A549 (cell line): ENCODE measurements at regions not wholly inside any gene's neighbourhood (a gene's known extent, or its start where the extent isn't known, plus 50 kb on each side); places are given as distances from the start of the nearest gene placed in this dataset.

ENCODE experiments used
- ATAC-seq, 2 experiments: fragments of 200-7000 bp in 1 of 2; fragments of >200 bp in 1 of 2; cut with Nextera tagmentation in 1 of 2; cut with Tn5 transposase in 1 of 2; 3 replicates each; pipeline versions ENCODE4 v1.8.0 to v1.9.1; 2018 to 2020; ENCODE audit warnings: mild to moderate bottlenecking in 1 of 2, moderate library complexity in 1 of 2
- CTCF ChIA-PET: fragments of 300-600 bp; sonication (Branson Sonifier 250); formaldehyde crosslinking; extraction: SDS; loops from one replicate; lab custom pipeline; 2021; ENCODE audit warnings: antibody characterized with exemption, inconsistent platforms; lab: Yijun Ruan, JAX
- POLR2A ChIA-PET: fragments of 350-600 bp; formaldehyde crosslinking; extraction: SDS; loops from one replicate; lab custom pipeline; 2021; ENCODE audit warnings: antibody characterized with exemption, inconsistent platforms; lab: Yijun Ruan, JAX
- DNase-seq, 2 experiments: peaks; one replicate each; pipeline versions ENCODE4 v3.0.0 to v3.0.0-alpha.2; 2011 to 2016; ENCODE audit warnings: low read depth in 1 of 2, low spot score in 1 of 2
- FAIRE-seq: peaks from 2 replicates; lab custom pipeline; 2011; peaks lifted over from hg19 to GRCh38; lab: Jason Lieb, UNC
- H3K27ac ChIP-seq, 2 experiments: fragments of >200 bp; sonication (Bioruptor Twin); formaldehyde crosslinking; 3 replicates each; pipeline ENCODE4 v1.5.1; 2016 to 2017
- H3K4me1 ChIP-seq: fragments of >200 bp; sonication (Bioruptor Twin); formaldehyde crosslinking; 3 replicates; pipeline ENCODE4 v1.6.1; 2016
- H3K4me2 ChIP-seq: fragments of >200 bp; sonication (Bioruptor Twin); formaldehyde crosslinking; 3 replicates; pipeline ENCODE4 v1.6.1; 2016
- H3K4me3 ChIP-seq: fragments of >200 bp; sonication (Bioruptor Twin); formaldehyde crosslinking; 3 replicates; pipeline ENCODE4 v1.5.1; 2016
- H3K9me3 ChIP-seq: fragments of >200 bp; sonication (Bioruptor Twin); formaldehyde crosslinking; 3 replicates; pipeline ENCODE4 v1.6.1; 2016
- BHLHE40 ChIP-seq: IDR thresholded peaks from 2 replicates; pipeline ENCODE4 v1.6.1; 2012; ENCODE audit warnings: low read depth, low read length, inconsistent platforms
- CBX8 ChIP-seq: fragments of 200-600 bp; sonication (generic); IDR thresholded peaks from 2 replicates; pipeline ENCODE4 v1.6.1; 2016
- CEBPB ChIP-seq, 2 experiments: fragments of >200 bp in 1 of 2; sonication (Bioruptor Twin) in 1 of 2; formaldehyde crosslinking in 1 of 2; IDR thresholded peaks; 2 replicates each; pipeline ENCODE4 v1.6.1; 2012 to 2016
- CHD4 ChIP-seq: fragments of 200-600 bp; sonication (generic); IDR thresholded peaks from 2 replicates; pipeline ENCODE4 v1.6.1; 2016; ENCODE audit warnings: antibody characterized with exemption, mild to moderate bottlenecking, borderline replicate concordance
- CTCF ChIP-seq: fragments of >200 bp; sonication (Bioruptor Twin); formaldehyde crosslinking; IDR thresholded peaks from 3 replicates; pipeline ENCODE4 v1.5.1; 2016
- EHMT2 ChIP-seq: fragments of 200-600 bp; sonication (generic); IDR thresholded peaks from 2 replicates; pipeline ENCODE4 v1.6.1; 2016; ENCODE audit warnings: antibody characterized with exemption, low read depth, mild to moderate bottlenecking, moderate library complexity
- FOSB ChIP-seq: fragments of 250-450 bp; sonication (Bioruptor Pico); IDR thresholded peaks from 2 replicates; pipeline ENCODE4 v1.5.0; 2020; ENCODE audit warnings: mild to moderate bottlenecking, moderate library complexity
- FOSL2 ChIP-seq, 2 experiments: fragments of 450-650 bp in 1 of 2; fragments of >200 bp in 1 of 2; sonication (Bioruptor Twin) in 1 of 2; formaldehyde crosslinking; IDR thresholded peaks; 2 replicates each; pipeline versions ENCODE4 v1.5.0 to v1.6.1; 2016 to 2020; ENCODE audit warnings: mild to moderate bottlenecking in 1 of 2, moderate library complexity in 1 of 2
- HDAC2 ChIP-seq: fragments of 200-600 bp; sonication (generic); IDR thresholded peaks from 2 replicates; pipeline ENCODE4 v1.6.1; 2016
- HES2 ChIP-seq: fragments of >200 bp; sonication (Bioruptor Twin); formaldehyde crosslinking; IDR thresholded peaks from 2 replicates; pipeline ENCODE4 v1.6.1; 2016
- JUNB ChIP-seq: fragments of >200 bp; sonication (Bioruptor Twin); formaldehyde crosslinking; IDR thresholded peaks from 2 replicates; pipeline ENCODE4 v1.6.1; 2016
- KDM5A ChIP-seq: fragments of 200-600 bp; sonication (generic); IDR thresholded peaks from 2 replicates; pipeline ENCODE4 v1.6.1; 2016; ENCODE audit warnings: antibody characterized with exemption, mild to moderate bottlenecking
- MAFK ChIP-seq: fragments of 450-650 bp; IDR thresholded peaks from 2 replicates; pipeline ENCODE4 v1.6.1; 2014; ENCODE audit not compliant: partially characterized antibody
- REST ChIP-seq: fragments of 200-600 bp; sonication (generic); IDR thresholded peaks from 2 replicates; pipeline ENCODE4 v1.6.1; 2016; ENCODE audit warnings: antibody characterized with exemption, mild to moderate bottlenecking, moderate library complexity
- RNF2 ChIP-seq: fragments of 200-600 bp; sonication (generic); IDR thresholded peaks from 2 replicates; pipeline ENCODE4 v1.6.1; 2016; ENCODE audit warnings: low read depth, mild to moderate bottlenecking, antibody characterized with exemption, moderate library complexity, borderline replicate concordance
- SMC3 ChIP-seq: fragments of >200 bp; sonication (Bioruptor Twin); formaldehyde crosslinking; IDR thresholded peaks from 3 replicates; pipeline ENCODE4 v1.6.1; 2018; ENCODE audit warnings: inconsistent platforms
- SREBF2 ChIP-seq: fragments of 450-650 bp; IDR thresholded peaks from 2 replicates; pipeline ENCODE4 v1.6.1; 2014; ENCODE audit warnings: mild to moderate bottlenecking, moderate library complexity
- TFCP2L1 ChIP-seq: fragments of 250-450 bp; sonication (Bioruptor Pico); IDR thresholded peaks from 2 replicates; pipeline ENCODE4 v1.5.0; 2021; ENCODE audit warnings: mild to moderate bottlenecking
- USF2 ChIP-seq: fragments of 450-650 bp; IDR thresholded peaks from 2 replicates; pipeline ENCODE4 v1.6.1; 2014; ENCODE audit warnings: antibody characterized with exemption
- ZNF302 ChIP-seq: fragments of 250-450 bp; sonication (Bioruptor Pico); IDR thresholded peaks from 2 replicates; pipeline ENCODE4 v1.9.0; 2021; ENCODE audit warnings: inconsistent platforms, mild to moderate bottlenecking, moderate library complexity
- WGBS: methylation state at CpG from one replicate; pipeline ENCODE4 v1.1.6; 2017; ENCODE audit errors: missing lambda C conversion rate; 5-methylcytosine and 5-hydroxymethylcytosine counted together
- TF ChIP-seq, protein P1 (sequence below): fragments of >200 bp; sonication (Bioruptor Twin); formaldehyde crosslinking; IDR thresholded peaks from 3 replicates; pipeline ENCODE4 v1.6.1; 2016

DNA sequence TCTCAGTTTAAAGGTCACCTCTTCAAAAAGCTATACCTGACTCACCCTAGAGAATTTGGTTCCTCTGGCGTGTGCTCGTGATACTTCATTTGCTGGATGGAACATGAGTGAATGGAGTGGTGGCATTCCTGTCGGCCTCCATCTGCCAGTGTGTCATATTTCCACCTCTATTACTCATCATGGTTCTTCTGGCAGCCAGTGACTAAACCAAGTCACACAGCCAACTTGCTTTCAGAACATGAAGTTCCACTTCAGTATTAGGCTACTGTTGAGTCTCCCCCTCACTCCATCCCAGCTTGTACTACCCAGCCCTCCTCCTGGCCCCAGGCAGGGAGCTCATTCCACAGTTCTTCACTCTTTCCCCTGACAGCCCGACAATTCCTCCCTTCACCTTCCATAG lies 169.8 kb downstream of the MREG start:
- H3K4me3 ChIP-seq, result no peak overlapping the region
- H3K27ac ChIP-seq, result peak overlapping the region; percentile 60 to 64; a peak in 5 of 6 replicates
- no peaks in the 10 kb centered on the region for H3K9me3 ChIP-seq
- H3K4me2 ChIP-seq, result peak overlapping the region; percentile 52
- CTCF ChIA-PET, result interaction anchor here (0.9 kb wide), 1 partner anchor 15 kb away, joined by 3 read pairs; no protein-coding TSS in a partner anchor
- peak; percentile 75 to 81 for ATAC-seq
- POLR2A ChIA-PET, result interaction anchor here (0.5 kb wide), 1 partner anchor 9 kb away, joined by 6 read pairs; no protein-coding TSS in a partner anchor
- H3K4me1 ChIP-seq, result peaks cover 14% of the 10 kb centered on the region
- DNase-seq, result peak in 1 of 2 experiments; percentile 37
- WGBS, result 40% methylated on average over 4 of the region's 4 CpGs
- FAIRE-seq, result no peak
- no peak for TF ChIP-seq BHLHE40
- TF ChIP-seq EHMT2, result no peak
- peak; percentile 43 for TF ChIP-seq JUNB
- TF ChIP-seq FOSL2 (IDR thresholded peaks at IDR 0.05), result no peak
- TF ChIP-seq FOSL2 (CRISPR knock-in tag; IDR thresholded peaks at IDR 0.05), result peak; percentile 23; the same call in 1 of the 2 replicates

GRCh38 chr2:215841175-215841816 lies 172.1 kb downstream of the MREG start:
- no peak for FAIRE-seq
- H3K4me2 ChIP-seq, result no peak overlapping the region
- H3K9me3 ChIP-seq, result no peaks in the 10 kb centered on the region
- peak overlapping the region in 1 of 2 experiments; percentile 59; a peak in 3 of 6 replicates for H3K27ac ChIP-seq
- 82% methylated on average over 5 of the region's 5 CpGs for WGBS
- peaks cover 14% of the 10 kb centered on the region for H3K4me1 ChIP-seq
- ATAC-seq, result no peak
- TF ChIP-seq RNF2 (no peak), REST (no peak), MAFK (no peak), CTCF (no peak), SMC3 (no peak), USF2 (no peak), HES2 (no peak), CHD4 (no peak), HDAC2 (no peak), JUNB (no peak), TFCP2L1 (CRISPR knock-in tag) (no peak), CEBPB (IDR thresholded peaks at IDR 0.05) (no peak), KDM5A (no peak), ZNF302 (CRISPR knock-in tag) (no peak), FOSB (no peak), CBX8 (no peak), BHLHE40 (no peak), SREBF2 (no peak)
- TF ChIP-seq, protein P1, sequence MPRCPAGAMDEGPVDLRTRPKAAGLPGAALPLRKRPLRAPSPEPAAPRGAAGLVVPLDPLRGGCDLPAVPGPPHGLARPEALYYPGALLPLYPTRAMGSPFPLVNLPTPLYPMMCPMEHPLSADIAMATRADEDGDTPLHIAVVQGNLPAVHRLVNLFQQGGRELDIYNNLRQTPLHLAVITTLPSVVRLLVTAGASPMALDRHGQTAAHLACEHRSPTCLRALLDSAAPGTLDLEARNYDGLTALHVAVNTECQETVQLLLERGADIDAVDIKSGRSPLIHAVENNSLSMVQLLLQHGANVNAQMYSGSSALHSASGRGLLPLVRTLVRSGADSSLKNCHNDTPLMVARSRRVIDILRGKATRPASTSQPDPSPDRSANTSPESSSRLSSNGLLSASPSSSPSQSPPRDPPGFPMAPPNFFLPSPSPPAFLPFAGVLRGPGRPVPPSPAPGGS, result no peak
- DNase-seq, result no peak
- H3K4me3 ChIP-seq, result no peak overlapping the region
- ChIA-PET POLR2A (interaction anchor here (0.7 kb wide), 1 partner anchor 146 kb away, joined by 4 read pairs; no protein-coding TSS in a partner anchor), CTCF (interaction anchor here (1.8 to 2.1 kb wide), 2 partner anchors 9 to 13 kb away, joined by 5 to 7 read pairs; no protein-coding TSS in a partner anchor)
